ENCODE measurements at regions not wholly inside any gene's neighbourhood (a gene's known extent, or its start where the extent isn't known, plus 50 kb on each side); places are given as distances from the start of the nearest gene placed in this dataset.

DNA sequence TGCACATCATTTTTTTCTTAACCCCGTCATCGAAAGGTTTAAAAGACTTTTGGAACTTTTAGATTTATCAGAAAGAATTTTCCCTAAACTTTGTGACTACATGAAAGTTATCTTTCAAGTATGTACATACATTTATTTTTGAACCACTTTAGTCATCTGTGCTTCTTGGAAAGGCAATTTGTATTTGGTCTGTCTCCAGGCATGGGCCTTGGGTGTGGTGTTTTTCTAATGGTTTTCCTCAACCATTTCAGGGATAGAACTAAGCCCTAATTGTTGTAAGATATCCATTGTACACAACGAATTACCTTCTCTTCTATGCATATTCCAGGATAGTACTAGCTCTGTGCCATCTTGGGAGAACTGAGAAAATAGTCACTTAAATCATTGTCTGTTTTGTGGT is 191.5 kb upstream of the RPL34 start:
- no peaks in the 10 kb centered on the region for H3K36me3 ChIP-seq
- H3K4me1 ChIP-seq: no peaks in the 10 kb centered on the region
- no peak for TF ChIP-seq CTCF (IDR thresholded peaks at IDR 0.05)
- H3K27ac ChIP-seq: no peak overlapping the region
- intact Hi-C loops (cut with DNase I): no loop called here
- DNase-seq: no peak
- no peak overlapping the region for H3K4me3 ChIP-seq
- H3K9me3 ChIP-seq: no peaks in the 10 kb centered on the region
- no peak overlapping the region for H3K9ac ChIP-seq (ENCODE audit: low read depth in 2 of 2, low read length in 2 of 2)
- no peaks in the 10 kb centered on the region for H3K27me3 ChIP-seq

DNA sequence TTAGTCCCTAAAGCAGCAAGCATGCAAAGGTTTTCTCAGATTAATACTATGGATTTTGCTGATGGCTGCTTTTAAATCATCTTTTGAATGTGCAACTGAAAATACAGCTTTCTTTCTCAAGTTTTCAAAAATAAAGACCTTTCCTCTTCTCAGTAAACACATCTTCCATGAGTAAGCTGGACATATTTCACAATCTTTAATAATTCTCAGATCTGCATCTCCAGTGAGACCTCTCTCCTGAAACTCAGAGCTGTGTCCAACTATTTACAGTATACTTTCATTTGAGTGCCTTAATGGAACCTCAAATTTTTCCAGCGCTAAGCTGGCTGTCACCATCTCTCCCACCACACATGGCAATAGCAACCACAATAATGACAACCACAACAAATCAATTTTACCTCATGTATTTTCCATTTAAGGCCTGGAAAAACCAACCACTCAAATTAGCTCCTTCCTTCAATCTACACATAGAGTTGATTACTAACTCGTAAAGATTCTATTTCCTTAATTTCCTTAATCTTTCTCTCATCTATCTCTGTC is 192.4 kb upstream of the RPL34 start:
- no peaks in the 10 kb centered on the region for H3K36me3 ChIP-seq
- DNase-seq: no peak
- no peaks in the 10 kb centered on the region for H3K9me3 ChIP-seq
- no peaks in the 10 kb centered on the region for H3K27me3 ChIP-seq
- H3K9ac ChIP-seq (ENCODE audit: low read depth in 2 of 2, low read length in 2 of 2): no peak overlapping the region
- H3K4me3 ChIP-seq: no peak overlapping the region
- no peaks in the 10 kb centered on the region for H3K4me1 ChIP-seq
- TF ChIP-seq CTCF (IDR thresholded peaks at IDR 0.05): no peak
- intact Hi-C loops (cut with DNase I): no loop called here
- H3K27ac ChIP-seq: no peak overlapping the region

DNA sequence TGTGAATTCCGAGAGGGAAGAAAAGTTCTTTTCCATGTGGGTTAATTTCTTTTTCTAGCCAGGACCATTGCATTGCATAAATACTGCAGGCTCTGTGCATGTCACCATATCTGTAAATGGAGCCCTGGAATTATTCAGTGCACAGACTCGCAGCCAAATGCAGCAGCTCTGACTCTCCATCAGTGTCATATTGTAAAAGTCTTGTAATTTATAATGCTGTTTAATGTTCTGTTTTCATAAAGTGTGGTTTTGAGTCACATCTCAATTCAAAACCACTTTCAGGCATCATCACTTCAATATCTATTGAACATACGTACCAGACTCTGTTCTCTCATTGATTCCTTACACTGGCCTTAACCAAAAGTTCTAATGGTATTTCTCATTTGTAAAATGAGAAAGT is 193.9 kb upstream of the RPL34 start:
- H3K27me3 ChIP-seq: no peaks in the 10 kb centered on the region
- intact Hi-C loops (cut with DNase I): no loop called here
- TF ChIP-seq CTCF (IDR thresholded peaks at IDR 0.05): no peak
- no peak overlapping the region for H3K27ac ChIP-seq
- H3K9me3 ChIP-seq: no peaks in the 10 kb centered on the region
- no peak overlapping the region for H3K4me3 ChIP-seq
- no peaks in the 10 kb centered on the region for H3K36me3 ChIP-seq
- no peaks in the 10 kb centered on the region for H3K4me1 ChIP-seq
- no peak for DNase-seq
- no peak overlapping the region for H3K9ac ChIP-seq (ENCODE audit: low read depth in 2 of 2, low read length in 2 of 2)

DNA sequence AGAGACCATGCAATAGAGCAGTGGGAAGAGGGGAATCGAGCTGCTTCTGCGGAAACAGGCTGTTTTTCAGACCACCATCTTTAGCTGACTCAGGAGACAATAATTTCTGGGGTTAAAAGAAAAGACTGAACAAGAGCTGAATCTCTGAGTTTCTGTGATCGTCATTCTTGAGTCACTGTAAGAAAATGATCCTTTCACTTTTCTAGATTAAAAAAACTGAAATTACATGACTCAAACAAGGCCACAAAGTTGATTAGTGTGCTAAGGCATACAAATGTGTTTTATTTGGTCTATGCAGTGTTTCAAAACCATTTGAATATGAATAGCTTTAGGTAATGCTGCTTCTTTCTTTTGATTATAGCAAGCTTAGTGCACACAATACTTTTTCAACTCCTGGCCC is 194.4 kb upstream of the RPL34 start:
- no peaks in the 10 kb centered on the region for H3K4me1 ChIP-seq
- no peak for DNase-seq
- no peak overlapping the region for H3K27ac ChIP-seq
- H3K36me3 ChIP-seq: no peaks in the 10 kb centered on the region
- no peak overlapping the region for H3K4me3 ChIP-seq
- intact Hi-C loops (cut with DNase I): no loop called here
- no peak overlapping the region for H3K9ac ChIP-seq (ENCODE audit: low read depth in 2 of 2, low read length in 2 of 2)
- TF ChIP-seq CTCF (IDR thresholded peaks at IDR 0.05): no peak
- H3K9me3 ChIP-seq: no peaks in the 10 kb centered on the region
- no peaks in the 10 kb centered on the region for H3K27me3 ChIP-seq

GRCh38 chr4:108417923-108418322 is 202.5 kb upstream of the RPL34 start:
- Histone ChIP-seq H3K4me3 (no peak overlapping the region), H3K27ac (no peak overlapping the region), H3K9ac (ENCODE audit: low read depth in 2 of 2, low read length in 2 of 2) (no peak overlapping the region), H3K4me1 (no peaks in the 10 kb centered on the region), H3K36me3 (no peaks in the 10 kb centered on the region), H3K9me3 (no peaks in the 10 kb centered on the region), H3K27me3 (no peaks in the 10 kb centered on the region)
- intact Hi-C loops (cut with DNase I): no loop called here
- TF ChIP-seq CTCF (IDR thresholded peaks at IDR 0.05): no peak
- DNase-seq: no peak

GRCh38 chr4:108416831-108417230 is 203.5 kb upstream of the RPL34 start:
- no peaks in the 10 kb centered on the region for H3K27me3 ChIP-seq
- no peak overlapping the region for H3K9ac ChIP-seq (ENCODE audit: low read depth in 2 of 2, low read length in 2 of 2)
- no peaks in the 10 kb centered on the region for H3K36me3 ChIP-seq
- intact Hi-C loops (cut with DNase I): no loop called here
- no peaks in the 10 kb centered on the region for H3K4me1 ChIP-seq
- no peak for TF ChIP-seq CTCF (IDR thresholded peaks at IDR 0.05)
- no peak for DNase-seq
- H3K27ac ChIP-seq: no peak overlapping the region
- H3K4me3 ChIP-seq: no peak overlapping the region
- no peaks in the 10 kb centered on the region for H3K9me3 ChIP-seq

Measured in colonic mucosa (tissue), 4 donors.